Mesenchymal stem cell (in vitro differentiated cells and primary cell): ENCODE measurements at regions not wholly inside any gene's neighbourhood (a gene's known extent, or its start where the extent isn't known, plus 50 kb on each side); places are given as distances from the start of the nearest gene placed in this dataset.

Experiments used
- DNase-seq: peaks from one replicate; pipeline ENCODE4 v3.0.0-alpha.2; 2013
- H2AFZ ChIP-seq: one replicate; pipeline ENCODE4 v1.6.1; 2013; ENCODE audit warnings: low read depth, mild to moderate bottlenecking, control low read depth, inconsistent platforms, low read length, moderate library complexity
- H2AK5ac ChIP-seq: 2 replicates; pipeline ENCODE4 v1.6.1; 2013; ENCODE audit warnings: low read length, moderate library complexity, mild to moderate bottlenecking, inconsistent platforms; ENCODE audit not compliant: severe bottlenecking
- H2BK120ac ChIP-seq: one replicate; pipeline ENCODE4 v1.6.1; 2013; ENCODE audit warnings: low read depth, mild to moderate bottlenecking, inconsistent platforms, low read length, moderate library complexity
- H2BK12ac ChIP-seq, 2 experiments: one replicate each; pipeline ENCODE4 v1.6.1; 2013; ENCODE audit warnings: inconsistent platforms in 2 of 2, low read length in 2 of 2, mild to moderate bottlenecking in 2 of 2, moderate library complexity in 2 of 2, control low read depth in 1 of 2
- H2BK15ac ChIP-seq: one replicate; pipeline ENCODE4 v1.6.1; 2013; ENCODE audit warnings: mild to moderate bottlenecking, low read depth, inconsistent platforms; ENCODE audit not compliant: poor library complexity, severe bottlenecking
- H2BK5ac ChIP-seq: 2 replicates; pipeline ENCODE4 v1.6.1; 2013; ENCODE audit warnings: low read depth, mild to moderate bottlenecking, low read length, control low read depth, inconsistent platforms; ENCODE audit not compliant: poor library complexity, severe bottlenecking
- H3K14ac ChIP-seq, 2 experiments: one replicate each; pipeline ENCODE4 v1.6.1; 2013; ENCODE audit warnings: inconsistent platforms in 2 of 2, low read length in 2 of 2, control low read depth in 1 of 2, mild to moderate bottlenecking in 1 of 2, moderate library complexity in 1 of 2
- H3K18ac ChIP-seq, 2 experiments: one replicate each; pipeline ENCODE4 v1.6.1; 2013; ENCODE audit warnings: inconsistent platforms in 2 of 2, low read length in 2 of 2, control low read depth in 1 of 2, low read depth in 1 of 2, mild to moderate bottlenecking in 1 of 2
- H3K23ac ChIP-seq, 2 experiments: one replicate each; pipeline ENCODE4 v1.6.1; 2013; ENCODE audit warnings: inconsistent platforms in 2 of 2, low read length in 2 of 2, mild to moderate bottlenecking in 2 of 2, moderate library complexity in 2 of 2, control low read depth in 1 of 2
- H3K27ac ChIP-seq: 2 replicates; pipeline ENCODE4 v1.5.1; 2013; ENCODE audit warnings: mild to moderate bottlenecking, moderate library complexity, low read length, control low read depth, inconsistent platforms; ENCODE audit not compliant: poor library complexity, severe bottlenecking
- H3K27me3 ChIP-seq, 2 experiments: 2 replicates each; pipeline versions ENCODE4 v1.6.1 to v1.7.0; 2013; ENCODE audit warnings: low read length in 2 of 2, mild to moderate bottlenecking in 2 of 2, moderate library complexity in 2 of 2, control low read depth in 1 of 2, inconsistent platforms in 1 of 2; ENCODE audit not compliant: control insufficient read depth in 1 of 2, insufficient read depth in 1 of 2
- H3K36me3 ChIP-seq, 2 experiments: 2 replicates each; pipeline versions ENCODE4 v1.6.1 to v1.7.0; 2013; ENCODE audit warnings: low read length in 2 of 2, control low read depth in 1 of 2, inconsistent platforms in 1 of 2, low read depth in 1 of 2, mild to moderate bottlenecking in 1 of 2; ENCODE audit not compliant: insufficient read depth in 2 of 2, control insufficient read depth in 1 of 2
- H3K4ac ChIP-seq, 2 experiments: one replicate each; pipeline ENCODE4 v1.6.1; 2013; ENCODE audit warnings: inconsistent platforms in 2 of 2, low read length in 2 of 2, mild to moderate bottlenecking in 2 of 2, moderate library complexity in 2 of 2, control low read depth in 1 of 2, low read depth in 1 of 2
- H3K4me1 ChIP-seq: 2 replicates; pipeline ENCODE4 v1.6.1; 2013; ENCODE audit warnings: low read depth, low read length, control low read depth; ENCODE audit not compliant: control insufficient read depth, insufficient read depth
- H3K4me2 ChIP-seq: 2 replicates; pipeline ENCODE4 v1.6.1; 2013; ENCODE audit warnings: low read length, mild to moderate bottlenecking, inconsistent platforms; ENCODE audit not compliant: poor library complexity, severe bottlenecking
- H3K4me3 ChIP-seq, 2 experiments: 2 replicates each; pipeline versions ENCODE4 v1.5.1 to v1.7.0; 2013; ENCODE audit warnings: low read length in 2 of 2, mild to moderate bottlenecking in 2 of 2, control low read depth in 1 of 2, low read depth in 1 of 2; ENCODE audit not compliant: insufficient read depth in 1 of 2
- H3K79me1 ChIP-seq: replicated peaks from 2 replicates; pipeline ENCODE4 v1.6.1; 2013; ENCODE audit warnings: mild to moderate bottlenecking, control low read depth, low read length, inconsistent platforms; ENCODE audit not compliant: poor library complexity, severe bottlenecking
- H3K9ac ChIP-seq: 2 replicates; pipeline ENCODE4 v1.7.0; 2013; ENCODE audit warnings: mild to moderate bottlenecking, low read length, moderate library complexity
- H3K9me3 ChIP-seq: 2 replicates; pipeline ENCODE4 v1.7.0; 2013; ENCODE audit warnings: mild to moderate bottlenecking, low read length; ENCODE audit not compliant: control insufficient read depth
- H4K8ac ChIP-seq: one replicate; pipeline ENCODE4 v1.6.1; 2013; ENCODE audit warnings: inconsistent platforms, mild to moderate bottlenecking, low read length, moderate library complexity
- H4K91ac ChIP-seq: one replicate; pipeline ENCODE4 v1.6.1; 2013; ENCODE audit warnings: mild to moderate bottlenecking, low read length, inconsistent platforms
- WGBS: methylation state at CpG from one replicate; pipeline ENCODE4 v1.1.7; 2013; ENCODE audit warnings: mixed read lengths; 5-methylcytosine and 5-hydroxymethylcytosine counted together

- Histone ChIP-seq H2AK5ac (no peak overlapping the region), H3K4ac (no peak overlapping the region), H3K9me3 (no peaks in the 10 kb centered on the region), H3K79me1 (no peaks in the 10 kb centered on the region), H3K14ac (no peak overlapping the region), H3K27me3 (peaks cover 0 to 13% of the 10 kb centered on the region in 2 experiments), H2BK12ac (no peak overlapping the region), H2BK15ac (no peak overlapping the region), H2BK120ac (no peak overlapping the region), H4K8ac (no peak overlapping the region), H3K4me2 (no peak overlapping the region), H3K27ac (no peak overlapping the region), H2BK5ac (no peak overlapping the region), H2AFZ (no peak overlapping the region), H3K4me1 (no peaks in the 10 kb centered on the region), H4K91ac (no peak overlapping the region), H3K23ac (no peak overlapping the region), H3K36me3 (no peaks in the 10 kb centered on the region), H3K4me3 (no peak overlapping the region), H3K18ac (no peak overlapping the region), H3K9ac (no peak overlapping the region)
- DNase-seq = no peak
- 90% methylated on average over 1 of the region's 2 CpGs for WGBS
These were observed 135.9 kb downstream of the GPAM start for GRCh38 chr10:112047674-112048073.

- Histone ChIP-seq H2BK15ac (no peak overlapping the region), H3K23ac (no peak overlapping the region), H4K91ac (no peak overlapping the region), H3K4me3 (no peak overlapping the region), H3K27ac (no peak overlapping the region), H3K4me1 (no peaks in the 10 kb centered on the region), H2AK5ac (no peak overlapping the region), H4K8ac (no peak overlapping the region), H3K18ac (no peak overlapping the region), H2BK120ac (no peak overlapping the region), H3K4ac (no peak overlapping the region), H3K79me1 (no peaks in the 10 kb centered on the region), H3K4me2 (no peak overlapping the region), H2BK12ac (no peak overlapping the region), H3K14ac (no peak overlapping the region), H3K9ac (no peak overlapping the region), H2AFZ (no peak overlapping the region), H3K27me3 (peaks cover 0 to 6% of the 10 kb centered on the region in 2 experiments), H2BK5ac (no peak overlapping the region), H3K36me3 (no peaks in the 10 kb centered on the region), H3K9me3 (no peaks in the 10 kb centered on the region)
- 78% methylated on average over 5 of the region's 5 CpGs for WGBS
- no peak for DNase-seq
These were observed 131.4 kb downstream of the GPAM start for GRCh38 chr10:112052166-112052565.

GRCh38 chr10:112053895-112054294 lies 129.7 kb downstream of the GPAM start:
- no peak overlapping the region for H2BK15ac ChIP-seq
- H3K9ac ChIP-seq = no peak overlapping the region
- no peak overlapping the region for H3K23ac ChIP-seq
- no peak overlapping the region for H4K91ac ChIP-seq
- no peak overlapping the region for H2BK12ac ChIP-seq
- no peaks in the 10 kb centered on the region for H3K79me1 ChIP-seq
- no peak overlapping the region for H4K8ac ChIP-seq
- no peak overlapping the region for H3K4ac ChIP-seq
- H3K27ac ChIP-seq = no peak overlapping the region
- no peak overlapping the region for H3K4me2 ChIP-seq
- WGBS = 91% methylated on average over 1 of the region's 1 CpG
- H2AK5ac ChIP-seq = no peak overlapping the region
- no peak overlapping the region for H2BK5ac ChIP-seq
- DNase-seq = no peak
- no peaks in the 10 kb centered on the region for H3K4me1 ChIP-seq
- H2AFZ ChIP-seq = no peak overlapping the region
- no peak overlapping the region for H3K18ac ChIP-seq
- H3K27me3 ChIP-seq = peaks cover 0 to 6% of the 10 kb centered on the region in 2 experiments
- H2BK120ac ChIP-seq = no peak overlapping the region
- no peak overlapping the region for H3K14ac ChIP-seq
- H3K4me3 ChIP-seq = no peak overlapping the region
- no peaks in the 10 kb centered on the region for H3K9me3 ChIP-seq
- H3K36me3 ChIP-seq = no peaks in the 10 kb centered on the region

GRCh38 chr10:112054516-112054915 lies 129.0 kb downstream of the GPAM start:
- Histone ChIP-seq H3K4me3 (no peak overlapping the region), H3K27ac (no peak overlapping the region), H3K36me3 (no peaks in the 10 kb centered on the region), H3K9ac (no peak overlapping the region), H3K27me3 (peaks cover 0 to 6% of the 10 kb centered on the region in 2 experiments), H2BK12ac (no peak overlapping the region), H4K91ac (no peak overlapping the region), H2BK15ac (no peak overlapping the region), H4K8ac (no peak overlapping the region), H2BK5ac (no peak overlapping the region), H3K79me1 (no peaks in the 10 kb centered on the region), H3K14ac (no peak overlapping the region), H3K4me1 (no peaks in the 10 kb centered on the region), H3K4ac (no peak overlapping the region), H3K23ac (no peak overlapping the region), H2AFZ (no peak overlapping the region), H2BK120ac (no peak overlapping the region), H2AK5ac (no peak overlapping the region), H3K18ac (no peak overlapping the region), H3K4me2 (no peak overlapping the region), H3K9me3 (no peaks in the 10 kb centered on the region)
- no peak for DNase-seq
- WGBS = 94% methylated on average over 5 of the region's 5 CpGs
